GM19395 (cell line): ENCODE measurements at regions not wholly inside any gene's neighbourhood (a gene's known extent, or its start where the extent isn't known, plus 50 kb on each side); places are given as distances from the start of the nearest gene placed in this dataset.
A peak's percentile ranks its signal among the peaks of the same experiment; 100 is the strongest.
"Not testable (repeated sequence)": the region's sequence is repeated elsewhere in the genome, so short reads cannot be mapped to it uniquely, and the experiment has no call there.

Experiments
- ATAC-seq: cut with Tn5 transposase; IDR thresholded peaks from one replicate; pipeline ENCODE4 v1.9.1; 2021; ENCODE audit warnings: mild to moderate bottlenecking, moderate library complexity; ENCODE audit not compliant: unreplicated experiment

DNA sequence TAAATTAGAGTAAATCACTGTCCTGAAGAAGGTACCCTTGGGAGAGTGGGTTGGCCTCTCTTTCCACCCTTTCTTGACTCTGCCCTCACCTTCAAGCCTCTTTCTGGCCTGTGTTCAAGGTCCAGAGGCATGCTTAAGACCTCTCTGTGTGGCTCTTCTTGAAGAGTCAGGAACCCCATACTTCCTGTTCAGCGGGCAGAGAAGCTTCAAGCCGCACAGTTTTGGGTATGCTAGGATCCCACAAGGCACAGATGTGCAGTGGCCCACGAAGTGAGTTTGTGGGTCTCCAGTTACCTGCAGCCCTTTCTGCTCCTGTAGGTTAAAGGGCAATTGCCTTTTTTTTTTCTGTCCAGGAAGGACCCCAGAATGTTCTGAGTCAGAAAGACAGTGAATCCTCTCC, 113.7 kb downstream of the PPIAL4A start:
- not testable (repeated sequence) for ATAC-seq

DNA sequence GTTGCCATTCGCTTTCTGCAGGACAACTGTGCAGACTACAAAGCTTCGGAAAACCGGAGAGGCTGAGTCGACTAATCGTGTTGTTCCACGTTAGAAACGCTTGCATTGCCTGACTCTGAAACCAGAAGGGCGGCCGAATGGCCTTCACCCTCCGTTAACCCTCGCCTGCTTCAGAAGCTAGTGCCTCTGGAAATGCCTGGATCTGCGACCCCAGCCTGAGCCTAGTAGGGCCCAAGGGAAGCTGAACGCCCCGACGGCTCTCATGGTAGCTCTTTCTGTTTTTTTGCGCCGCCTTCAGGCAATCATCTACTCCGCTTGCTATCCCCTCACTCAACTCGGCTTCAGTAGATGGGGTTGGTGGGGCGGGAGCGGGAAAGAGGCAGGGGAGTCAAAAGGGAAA, 117.3 kb downstream of the PPIAL4A start:
- ATAC-seq, result not testable (repeated sequence)

DNA sequence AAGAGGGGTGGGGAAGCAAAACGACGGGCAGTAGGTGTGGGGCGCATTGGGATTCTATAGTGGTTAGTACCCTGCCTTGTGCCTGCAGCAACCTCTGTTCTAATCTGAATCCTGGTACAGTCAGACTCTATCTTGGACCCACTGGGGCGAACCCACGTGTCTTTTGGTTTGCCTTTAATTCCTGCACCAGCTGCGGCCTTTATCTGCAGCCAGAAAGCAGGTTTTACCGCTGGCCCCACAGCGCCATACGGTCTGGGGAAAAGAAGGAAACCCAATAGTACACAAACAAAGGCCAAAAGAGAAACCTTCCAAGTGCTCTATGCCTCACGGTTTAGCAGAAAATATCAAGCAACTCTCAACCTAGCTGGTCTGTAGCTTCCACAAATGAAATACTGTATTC, 118.2 kb downstream of the PPIAL4A start:
- ATAC-seq, result not testable (repeated sequence)

DNA sequence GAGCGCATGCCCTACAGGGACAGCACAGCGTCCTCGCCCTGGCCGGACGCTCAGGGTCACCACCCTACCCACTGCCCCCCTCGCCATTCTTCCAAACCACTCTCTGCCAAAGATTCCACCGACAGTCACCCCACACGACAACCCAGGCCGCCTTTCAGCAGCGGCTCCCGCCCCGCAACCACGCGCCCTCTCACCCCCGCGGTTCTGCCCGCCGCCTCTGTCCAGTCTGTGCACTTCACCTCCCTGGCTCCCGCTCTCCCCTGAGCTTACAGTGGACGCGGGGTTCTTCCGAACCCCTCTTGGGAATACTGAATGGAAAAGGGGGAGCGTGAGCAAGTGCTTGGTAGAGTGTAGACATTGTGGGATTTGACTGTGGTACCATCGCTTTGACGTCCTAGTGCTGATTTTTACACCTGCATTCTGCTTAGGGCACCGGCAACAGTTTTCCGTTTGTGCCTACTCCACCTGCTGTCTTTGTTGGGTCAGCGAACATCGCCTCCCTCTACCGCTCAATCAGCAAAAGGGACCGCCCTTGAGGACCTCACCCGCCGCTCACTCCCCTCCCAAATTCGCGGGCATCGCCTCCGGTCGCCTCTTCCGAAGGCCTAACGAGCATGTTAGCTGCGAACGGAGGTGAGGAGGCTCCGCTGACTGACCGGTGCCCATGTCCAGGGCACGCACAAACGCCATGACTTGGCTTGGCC, 119.1 kb downstream of the PPIAL4A start:
- ATAC-seq, result not testable (repeated sequence)

DNA sequence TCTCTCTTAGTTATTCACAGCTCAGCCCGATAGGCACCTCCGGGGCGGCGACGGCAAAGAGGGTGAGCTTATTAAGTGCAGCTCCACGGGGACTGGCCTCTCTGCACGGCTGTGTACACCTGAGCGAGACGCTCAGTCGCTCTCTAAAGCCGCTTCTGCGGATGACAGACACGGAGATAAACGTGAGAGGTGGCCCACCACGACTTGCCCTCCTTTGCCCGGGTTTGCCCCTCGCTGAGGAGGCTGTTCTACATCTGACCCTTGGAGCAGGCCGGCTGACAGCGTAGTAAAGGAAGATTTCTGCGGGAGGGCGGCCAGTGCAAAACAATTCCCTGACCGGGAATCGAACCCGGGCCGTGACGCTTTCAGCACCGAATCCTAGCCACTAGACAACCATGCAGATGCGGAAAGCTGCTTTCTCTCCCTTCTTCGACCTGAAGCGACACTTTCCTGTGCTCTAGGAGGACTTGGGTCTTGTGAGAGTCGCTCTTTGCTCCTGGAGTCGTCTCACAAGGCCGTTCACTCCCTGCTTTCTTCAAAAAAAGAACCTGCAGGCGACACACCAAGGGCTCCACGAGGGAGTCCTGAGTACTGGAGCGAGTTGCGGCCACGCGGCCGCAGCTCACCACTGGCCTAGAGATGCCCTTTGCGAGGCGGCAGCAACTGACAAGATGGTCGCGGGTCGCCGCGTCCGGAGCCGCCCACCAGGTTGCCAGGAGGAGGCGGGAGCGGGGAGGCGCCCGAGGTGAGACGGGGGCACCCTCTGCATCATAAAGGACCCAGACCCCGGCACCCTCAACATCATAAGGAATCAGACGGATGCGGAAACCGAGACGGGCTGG, 119.9 kb downstream of the PPIAL4A start:
- not testable (repeated sequence) for ATAC-seq

DNA sequence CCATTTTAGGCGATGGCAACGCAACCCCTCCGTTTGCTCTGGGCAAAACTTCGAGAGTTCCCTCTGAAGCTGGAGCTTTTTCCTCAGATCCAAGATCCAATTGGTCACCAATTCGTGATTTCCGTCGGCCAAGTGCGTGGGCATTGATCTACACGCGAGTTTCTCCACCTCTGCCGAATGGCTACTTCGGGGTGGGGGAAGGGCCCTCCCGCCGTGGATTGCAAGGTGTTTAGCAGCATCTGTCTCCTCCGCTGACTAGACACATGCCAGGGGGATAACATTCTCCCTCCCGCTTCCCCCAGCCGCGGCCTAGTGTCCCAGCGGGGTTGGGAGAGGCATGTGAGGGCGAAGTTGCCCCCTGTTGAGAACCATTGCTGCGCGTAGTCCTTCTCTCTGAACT, 120.6 kb downstream of the PPIAL4A start:
- ATAC-seq, result not testable (repeated sequence)

DNA sequence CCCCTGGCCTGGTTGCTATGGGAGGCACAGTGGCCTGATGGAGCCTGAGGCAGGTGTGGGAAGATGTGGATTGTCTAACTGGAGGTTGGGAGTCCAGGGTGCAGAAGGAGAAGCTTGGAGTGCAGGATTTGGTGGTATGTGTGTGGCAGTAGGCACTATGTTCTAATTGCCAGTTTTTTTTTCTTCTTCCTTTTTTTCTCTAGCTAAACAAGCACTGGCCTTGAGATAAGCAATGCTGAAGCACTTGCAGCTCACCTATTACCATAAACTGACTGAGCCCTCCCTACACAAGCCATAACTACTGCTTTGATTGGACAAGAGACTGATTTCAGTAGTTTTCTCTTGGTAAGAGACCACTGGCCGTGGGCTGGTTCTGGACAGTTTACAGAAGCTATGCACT, 123.6 kb downstream of the PPIAL4A start:
- not testable (repeated sequence) for ATAC-seq

DNA sequence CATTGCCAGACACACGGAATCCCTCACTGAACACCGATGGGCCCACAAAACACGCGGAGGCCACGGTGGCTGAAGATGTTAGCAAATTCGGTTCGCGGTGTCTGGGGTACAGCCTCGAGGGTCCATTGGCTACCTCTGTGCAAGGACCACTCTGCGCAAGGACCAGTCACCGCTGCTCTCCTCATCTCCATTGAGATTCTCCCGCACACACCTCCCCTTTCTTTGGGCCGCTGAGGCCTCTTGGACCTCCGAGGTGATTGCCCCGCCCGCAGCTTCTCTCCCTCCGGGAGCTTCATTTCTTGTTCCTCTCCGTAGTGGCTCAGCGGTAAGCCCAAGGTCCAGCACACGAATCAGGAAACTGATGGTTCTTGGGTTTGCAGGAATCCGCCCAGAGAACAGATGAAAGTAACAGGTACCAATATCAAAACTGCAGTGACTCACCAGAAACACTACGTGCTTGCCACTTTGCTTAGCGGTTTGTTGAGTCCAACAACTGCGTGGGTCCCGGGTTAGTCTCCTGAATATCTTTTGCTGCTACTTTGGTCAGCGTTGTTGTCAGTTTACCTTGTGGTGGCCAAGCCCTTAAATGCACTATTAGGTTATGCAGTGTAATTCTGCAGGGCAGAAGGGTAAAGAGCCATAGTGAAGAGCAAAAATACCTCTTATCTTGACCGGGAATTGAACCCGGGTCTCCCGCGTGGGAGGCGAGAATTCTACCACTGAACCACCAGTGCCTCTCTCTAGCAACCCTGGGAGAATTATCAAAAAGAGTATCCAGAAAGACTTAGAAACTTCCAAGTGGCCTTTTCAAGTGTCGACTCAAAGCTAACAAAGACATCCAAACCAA, 126.8 kb downstream of the PPIAL4A start:
- ATAC-seq, result peak; percentile 75

DNA sequence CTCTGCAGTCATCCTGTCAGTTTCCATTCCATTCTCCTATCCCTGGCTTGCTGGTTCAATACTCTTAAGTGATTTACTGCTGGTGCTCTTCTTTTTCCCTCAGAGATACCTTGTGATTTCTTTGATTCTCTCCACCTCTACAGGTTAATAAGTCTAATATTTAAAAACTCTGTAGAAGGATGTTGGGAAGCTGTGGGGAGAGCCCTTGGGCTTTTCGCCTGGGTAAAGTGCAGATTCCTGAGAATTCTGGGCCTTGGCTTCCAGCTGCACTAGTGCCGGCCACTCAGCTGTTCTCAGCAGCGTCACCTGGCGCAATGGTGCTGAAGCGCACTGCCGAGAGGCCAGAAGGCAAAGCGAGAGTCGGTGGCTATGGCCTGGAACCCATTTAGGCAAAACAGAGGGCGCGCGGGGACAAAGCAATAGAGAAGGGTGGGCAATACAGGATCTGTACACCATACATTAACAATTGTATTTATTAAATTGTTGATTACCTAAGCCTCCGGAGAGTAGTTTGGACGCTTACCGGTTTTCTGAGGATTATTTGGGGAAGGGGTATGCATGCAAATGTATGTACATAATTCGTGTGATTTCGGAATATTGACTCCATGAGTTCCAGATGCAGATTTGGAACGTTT, 130.3 kb downstream of the PPIAL4A start:
- ATAC-seq, result not testable (repeated sequence)

DNA sequence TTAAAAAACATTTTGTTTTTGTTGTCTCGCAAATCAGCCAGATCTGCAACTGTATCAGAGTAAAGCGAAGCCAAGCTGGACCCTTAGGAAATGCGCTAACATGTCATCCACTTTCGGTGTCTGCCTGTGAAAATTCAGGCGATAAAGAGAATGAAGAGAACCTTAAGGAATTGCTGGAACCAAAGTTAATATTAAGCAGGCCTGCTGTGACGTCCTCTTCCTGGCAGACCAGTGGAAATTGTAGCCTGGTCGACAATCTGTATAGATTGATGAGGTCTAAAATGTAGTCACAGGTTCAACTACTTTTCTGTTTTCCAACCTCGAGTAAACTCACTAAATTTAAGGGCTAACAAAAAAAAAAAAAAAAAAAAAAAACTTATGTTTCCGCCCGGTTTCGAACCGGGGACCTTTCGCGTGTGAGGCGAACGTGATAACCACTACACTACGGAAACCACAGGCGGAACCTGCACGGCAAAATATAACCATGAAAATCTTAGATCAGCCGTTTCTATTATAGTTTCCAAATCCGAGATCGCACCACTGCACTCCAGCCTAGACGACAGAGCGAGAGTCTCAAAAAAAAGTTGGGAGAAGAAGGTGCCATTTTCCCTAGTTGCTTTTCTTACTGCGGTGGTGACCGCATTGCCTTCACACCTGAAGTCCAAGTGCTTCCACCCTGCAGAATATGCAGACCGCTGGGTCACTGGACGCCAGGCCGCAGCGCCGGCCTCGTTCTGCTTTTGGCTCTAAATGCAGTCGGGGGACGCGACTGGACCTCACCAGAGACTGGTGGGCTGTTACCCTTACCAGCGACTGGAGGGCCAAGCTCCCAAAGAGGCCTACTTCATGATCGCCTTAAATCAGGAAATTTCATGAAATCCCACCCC, 131.0 kb downstream of the PPIAL4A start:
- not testable (repeated sequence) for ATAC-seq

DNA sequence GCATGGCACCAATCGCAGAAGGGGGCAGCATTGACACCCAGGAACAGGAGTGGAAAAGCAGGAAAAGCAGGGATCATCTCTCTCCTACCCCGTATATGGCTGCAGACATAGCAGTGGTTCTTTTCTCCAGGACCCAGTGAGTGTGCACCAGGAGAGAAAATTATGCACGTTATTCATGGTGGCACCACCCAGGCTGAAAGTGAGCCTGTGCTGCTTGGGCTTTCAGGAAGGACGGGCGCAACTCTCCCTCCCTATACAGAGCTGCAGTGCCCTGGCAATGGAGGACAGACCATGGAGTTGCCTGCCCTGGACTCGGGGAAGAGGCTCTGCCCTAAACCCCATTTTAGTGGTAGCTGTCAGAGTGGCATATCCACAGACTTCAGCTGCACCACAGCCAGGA, 132.1 kb downstream of the PPIAL4A start:
- ATAC-seq, result not testable (repeated sequence)

DNA sequence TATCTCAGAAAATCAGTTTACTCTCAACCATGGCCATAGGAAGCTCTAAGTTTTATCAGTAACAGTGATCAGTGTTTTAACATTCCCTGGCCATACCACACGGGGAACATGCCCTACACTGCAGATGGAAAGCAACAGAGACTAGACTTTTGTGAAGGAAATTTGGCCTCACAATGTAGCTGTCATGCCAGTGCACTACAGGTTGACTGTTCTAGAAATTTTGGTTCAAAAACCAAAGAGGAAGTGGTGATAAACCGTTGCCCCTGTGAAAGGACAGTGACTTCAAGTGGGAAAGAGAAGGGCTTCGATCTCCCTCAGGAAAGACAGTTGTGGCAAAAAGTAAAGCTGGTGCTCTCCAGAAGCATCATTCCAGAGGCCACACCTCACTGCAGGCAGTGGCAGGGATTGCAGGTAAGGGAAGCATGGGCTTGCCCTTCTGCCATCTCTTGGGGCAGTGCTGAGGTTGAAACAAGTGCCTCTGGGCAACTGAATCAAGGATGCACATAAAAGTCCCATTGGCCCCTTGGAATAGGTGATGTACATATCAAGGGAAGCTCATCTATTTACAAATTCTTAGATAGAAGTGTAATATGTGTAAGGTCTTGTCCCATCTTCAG, 143.4 kb downstream of the PPIAL4A start:
- ATAC-seq, result not testable (repeated sequence)

DNA sequence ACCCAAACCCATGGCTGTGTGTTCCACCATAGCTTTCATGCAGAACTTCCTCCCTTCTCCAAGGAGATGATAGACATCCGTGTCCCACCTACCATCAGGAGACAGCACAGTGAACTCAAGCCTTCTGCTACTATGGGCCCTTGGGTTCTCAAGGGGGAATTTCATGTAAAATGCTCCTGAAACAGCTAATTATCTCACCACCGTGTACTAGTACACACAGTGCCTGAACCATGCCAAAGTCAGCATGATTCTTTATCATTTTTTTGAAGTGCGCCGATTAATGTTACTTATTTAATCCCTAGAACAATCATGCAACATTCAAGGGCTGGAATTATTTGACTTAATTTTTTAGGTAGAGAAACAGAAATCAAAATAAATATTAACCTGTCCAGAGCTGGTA, 147.2 kb downstream of the PPIAL4A start:
- ATAC-seq, result not testable (repeated sequence)

DNA sequence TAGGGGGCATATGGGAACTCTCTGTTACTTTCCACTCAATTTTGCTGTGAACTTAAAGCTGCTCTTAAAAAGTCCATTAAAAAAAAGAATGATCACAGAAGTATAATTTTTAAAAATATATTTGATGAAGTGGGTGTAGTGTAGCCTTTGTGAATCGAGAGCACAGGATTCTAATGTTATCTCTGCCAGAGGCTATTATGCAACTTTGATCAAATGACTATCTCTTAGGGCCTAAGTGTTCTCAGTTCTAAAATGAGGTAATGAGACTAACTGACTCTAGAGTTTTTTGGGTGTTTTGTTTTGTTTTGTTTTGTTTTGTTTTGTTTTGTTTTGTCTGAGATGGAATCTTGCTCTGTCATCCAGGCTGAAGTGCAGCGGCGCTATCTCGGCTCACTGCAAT, 143.2 kb downstream of the FAM72B start:
- ATAC-seq, result not testable (repeated sequence)

DNA sequence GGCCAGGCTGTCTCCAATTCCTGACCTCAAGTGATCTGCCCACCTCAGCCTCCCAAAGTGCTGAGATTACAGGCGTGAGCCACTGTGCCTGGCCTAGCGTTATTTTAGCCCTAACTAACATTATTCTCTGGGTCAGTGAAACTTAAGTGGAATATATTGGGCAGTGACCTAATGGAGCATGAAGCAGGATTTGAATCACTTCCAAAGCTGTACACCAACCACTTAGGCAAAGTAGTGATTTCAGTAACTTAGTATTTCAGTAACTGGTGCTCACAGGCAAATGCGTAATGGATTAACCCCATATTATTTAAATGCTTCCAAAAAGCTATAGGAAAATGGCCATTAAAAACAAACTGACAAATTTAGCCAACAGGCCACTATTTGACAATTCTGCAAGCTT, 142.6 kb downstream of the FAM72B start:
- ATAC-seq, result not testable (repeated sequence)

DNA sequence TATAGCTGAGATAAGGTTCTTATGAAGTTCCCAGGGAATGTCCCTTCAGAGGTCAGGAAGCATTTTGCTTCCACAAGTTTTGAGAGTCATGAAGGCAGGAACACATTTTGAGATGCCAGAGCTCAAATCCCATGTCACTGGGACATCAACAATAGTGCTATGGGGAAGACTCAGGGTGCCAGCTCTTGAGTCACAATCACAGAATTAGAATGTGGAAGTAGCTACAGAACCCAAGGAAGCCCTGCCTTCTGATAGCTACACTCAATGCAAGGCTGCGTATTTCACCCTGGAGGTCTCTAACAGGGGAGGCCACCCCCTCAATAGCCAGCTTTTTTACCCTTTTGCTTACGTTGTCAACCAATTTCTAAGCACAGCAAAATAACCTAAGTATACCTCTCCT, 141.3 kb downstream of the FAM72B start:
- not testable (repeated sequence) for ATAC-seq

DNA sequence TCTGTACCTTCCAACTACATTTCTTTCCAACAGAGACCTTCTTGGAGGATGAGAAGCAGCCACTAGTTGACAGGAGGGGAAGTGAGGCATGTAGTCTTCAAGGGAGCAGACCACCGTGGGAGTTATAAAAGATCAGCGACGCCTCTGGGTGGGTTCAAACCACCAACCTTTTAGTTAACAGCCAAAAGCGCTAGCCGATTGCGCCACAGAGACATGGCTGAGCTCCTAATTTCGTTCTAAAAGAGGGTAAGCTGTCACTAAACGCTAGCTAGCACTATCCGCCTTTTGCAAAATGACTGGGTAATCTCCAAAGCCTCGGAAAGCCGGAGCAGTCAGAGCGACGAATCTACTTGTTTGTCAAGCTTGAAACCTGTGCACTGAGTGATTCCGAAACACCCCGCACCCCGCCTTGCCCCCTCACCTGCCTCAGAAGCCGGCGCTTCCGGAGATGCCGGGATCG, 135.8 kb downstream of the FAM72B start:
- ATAC-seq, result not testable (repeated sequence)

DNA sequence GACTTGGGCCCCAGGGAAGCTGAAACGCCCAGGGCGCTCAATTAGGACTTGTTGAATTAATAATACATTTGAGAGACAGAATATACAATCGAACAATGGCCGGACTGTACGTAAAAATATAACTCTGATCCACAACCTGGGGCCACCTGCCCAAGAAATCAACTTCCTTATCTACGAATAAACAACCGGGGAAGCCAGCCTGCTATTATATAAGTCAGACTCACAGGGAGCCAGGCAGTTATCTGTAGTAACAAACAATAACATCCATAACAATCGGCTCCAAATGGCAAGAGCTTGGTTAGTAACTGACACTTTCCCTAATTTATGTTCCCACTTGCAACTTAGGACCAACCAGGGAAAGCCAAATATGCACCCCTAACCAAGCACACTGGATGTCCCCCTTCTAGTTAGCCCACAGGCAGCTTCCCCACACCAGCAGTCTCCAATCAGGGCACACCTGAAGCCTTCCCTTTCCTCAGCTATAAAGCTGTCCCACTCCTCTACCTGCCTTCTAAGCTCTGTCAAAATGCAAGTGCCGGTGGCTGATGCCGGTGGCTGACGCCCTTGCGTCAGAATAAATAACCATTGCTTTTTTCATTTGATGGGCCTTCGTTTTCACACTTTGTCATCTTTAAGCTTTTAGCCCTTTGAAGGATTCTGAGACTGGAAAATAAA, 135.2 kb downstream of the FAM72B start:
- ATAC-seq, result not testable (repeated sequence)

DNA sequence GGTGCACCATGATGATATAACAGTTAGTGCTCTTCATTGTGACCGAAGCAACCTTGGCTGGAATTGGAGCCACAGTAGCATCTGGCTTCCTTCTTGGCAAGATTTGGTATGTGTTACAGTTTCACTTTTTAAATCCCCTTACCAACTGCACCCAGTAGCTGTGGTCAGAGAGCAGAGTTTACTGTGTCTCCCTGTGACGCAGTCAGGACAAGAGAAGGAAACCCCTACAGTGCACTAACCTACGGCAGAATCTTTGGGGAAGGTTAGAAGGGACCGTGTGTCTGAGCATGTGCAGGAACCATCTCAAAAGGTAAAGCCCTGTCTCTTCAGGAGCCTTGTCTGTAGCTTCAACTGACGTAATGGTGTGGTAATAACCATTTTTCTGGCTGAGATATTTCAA, 134.0 kb downstream of the FAM72B start:
- ATAC-seq, result not testable (repeated sequence)
